ENCODE measurements at regions not wholly inside any gene's neighbourhood (a gene's known extent, or its start where the extent isn't known, plus 50 kb on each side); places are given as distances from the start of the nearest gene placed in this dataset.
"Not testable (repeated sequence)": the region's sequence is repeated elsewhere in the genome, so short reads cannot be mapped to it uniquely, and the experiment has no call there.

- DNase-seq (ENCODE audit: low read depth): no peak
Observed at GRCh38 chr18:34480162-34480700, 229.9 kb upstream of the DTNA start.

GRCh38 chr18:34482204-34482603 lies 227.9 kb upstream of the DTNA start:
- DNase-seq (ENCODE audit: low read depth): no peak

GRCh38 chr18:34483198-34483597 lies 226.9 kb upstream of the DTNA start:
- no peak for DNase-seq (ENCODE audit: low read depth)

GRCh38 chr18:34491719-34492118 lies 218.4 kb upstream of the DTNA start:
- DNase-seq (ENCODE audit: low read depth): no peak

- DNase-seq (ENCODE audit: low read depth): no peak
Observed at GRCh38 chr18:34492652-34493051, 217.4 kb upstream of the DTNA start.

- peak; percentile 68 for DNase-seq (ENCODE audit: low read depth)
Observed at GRCh38 chr18:34493099-34493544, 217.0 kb upstream of the DTNA start.

- peak; percentile 2 for DNase-seq (ENCODE audit: low read depth)
Observed at GRCh38 chr18:34493566-34494358, 216.3 kb upstream of the DTNA start.

- no peak for DNase-seq (ENCODE audit: low read depth)
Observed at GRCh38 chr18:34494359-34494696, 215.8 kb upstream of the DTNA start.

GRCh38 chr18:34495506-34495905 lies 214.6 kb upstream of the DTNA start:
- DNase-seq (ENCODE audit: low read depth): no peak

- DNase-seq (ENCODE audit: low read depth): no peak
Observed at GRCh38 chr18:34501553-34501952, 208.5 kb upstream of the DTNA start.

- DNase-seq (ENCODE audit: low read depth): no peak
Observed at GRCh38 chr18:34506198-34506597, 203.9 kb upstream of the DTNA start.

- no peak for DNase-seq (ENCODE audit: low read depth)
Observed at GRCh38 chr18:34509163-34509562, 200.9 kb upstream of the DTNA start.

- DNase-seq (ENCODE audit: low read depth): no peak
Observed at GRCh38 chr18:34509879-34510586, 200.1 kb upstream of the DTNA start.

- DNase-seq (ENCODE audit: low read depth): no peak
Observed at GRCh38 chr18:34510926-34511325, 199.2 kb upstream of the DTNA start.

GRCh38 chr18:34511435-34511834 lies 198.7 kb upstream of the DTNA start:
- DNase-seq (ENCODE audit: low read depth): no peak

GRCh38 chr18:34511879-34512278 lies 198.2 kb upstream of the DTNA start:
- no peak for DNase-seq (ENCODE audit: low read depth)

- DNase-seq (ENCODE audit: low read depth): no peak
Observed at GRCh38 chr18:34514238-34514637, 195.9 kb upstream of the DTNA start.

GRCh38 chr18:34514957-34515356 lies 195.1 kb upstream of the DTNA start:
- DNase-seq (ENCODE audit: low read depth): no peak

GRCh38 chr18:34516355-34516754 lies 193.7 kb upstream of the DTNA start:
- not testable (repeated sequence) for DNase-seq (ENCODE audit: low read depth)

GRCh38 chr18:34516996-34517395 lies 193.1 kb upstream of the DTNA start:
- DNase-seq (ENCODE audit: low read depth): not testable (repeated sequence)

GRCh38 chr18:34521040-34521439 lies 189.1 kb upstream of the DTNA start:
- no peak for DNase-seq (ENCODE audit: low read depth)

- DNase-seq (ENCODE audit: low read depth): no peak
Observed at GRCh38 chr18:34522603-34523002, 187.5 kb upstream of the DTNA start.

GRCh38 chr18:34525244-34525643 lies 184.9 kb upstream of the DTNA start:
- no peak for DNase-seq (ENCODE audit: low read depth)
